K562 (cell line): ENCODE measurements at regions not wholly inside any gene's neighbourhood (a gene's known extent, or its start where the extent isn't known, plus 50 kb on each side); places are given as distances from the start of the nearest gene placed in this dataset.

Source experiments
- ATAC-seq: fragments of 200-7000 bp; cut with Tn5 transposase; 3 replicates; pipeline ENCODE4 v1.9.1; 2020; ENCODE audit warnings: moderate library complexity
- BruUV-seq: library from RNA; stranded (reverse); fragments of 400-500 nt; replicated peaks from 2 replicates; lab custom pipeline; 2021; lab: Mats Ljungman, UMichigan
- CTCF ChIA-PET: fragments of 300-600 bp; formaldehyde crosslinking; extraction: SDS; loops from one replicate; lab custom pipeline; 2021; ENCODE audit warnings: low intra/inter-chr PET ratio; lab: Yijun Ruan, JAX
- POLR2A ChIA-PET: fragments of 300-600, 350-650 bp; sonication (Branson Sonifier 250); formaldehyde crosslinking; extraction: SDS; loops from one replicate; lab custom pipeline; 2021; ENCODE audit warnings: antibody characterized with exemption, inconsistent platforms; lab: Yijun Ruan, JAX
- DNase-seq, 4 experiments: peaks; one replicate each; pipeline versions ENCODE4 v3.0.0 to v3.0.0-alpha.2; 2011 to 2018; ENCODE audit warnings: low spot score in 3 of 4, mixed read lengths in 3 of 4; ENCODE audit errors: extremely low read depth in 1 of 4
- FAIRE-seq: peaks from 2 replicates; lab custom pipeline; 2011; peaks lifted over from hg19 to GRCh38; lab: Jason Lieb, UNC
- H2AFZ ChIP-seq: 2 replicates; pipeline ENCODE4 v1.6.0; 2011; ENCODE audit warnings: low read depth, low read length, control low read depth, inconsistent platforms
- H3K27ac ChIP-seq: fragments of 200-600 bp; 3 replicates; pipeline ENCODE4 v1.8.0; 2011; ENCODE audit warnings: low read depth, mild to moderate bottlenecking, control low read depth, inconsistent platforms, low read length, moderate library complexity, mixed read lengths; ENCODE audit errors: extremely low read depth
- H3K27me3 ChIP-seq, 2 experiments: fragments of 300-600 bp in 1 of 2; 2 replicates in 1 of 2; 3 replicates in 1 of 2; pipeline versions ENCODE4 v1.6.0 to v1.8.0; 2011; ENCODE audit warnings: inconsistent platforms in 2 of 2, low read length in 2 of 2, mild to moderate bottlenecking in 1 of 2, mixed read lengths in 1 of 2, moderate library complexity in 1 of 2; ENCODE audit not compliant: control insufficient read depth in 2 of 2, insufficient read depth in 2 of 2
- H3K36me3 ChIP-seq: fragments of 300-600 bp; 3 replicates; pipeline ENCODE4 v1.8.0; 2011; ENCODE audit warnings: mild to moderate bottlenecking, low read length, inconsistent platforms; ENCODE audit not compliant: control insufficient read depth, insufficient read depth
- H3K4me1 ChIP-seq, 2 experiments: fragments of 200-600 bp in 1 of 2; replicated peaks in 1 of 2; 2 replicates in 1 of 2; 3 replicates in 1 of 2; pipeline versions ENCODE4 v1.5.1 to v1.8.0; 2011; ENCODE audit warnings: inconsistent platforms in 2 of 2, low read length in 2 of 2, mild to moderate bottlenecking in 1 of 2, mixed read lengths in 1 of 2, moderate library complexity in 1 of 2; ENCODE audit not compliant: control insufficient read depth in 2 of 2, insufficient read depth in 2 of 2
- H3K4me2 ChIP-seq: 2 replicates; pipeline ENCODE4 v1.6.1; 2011; ENCODE audit warnings: low read length, control low read depth, inconsistent platforms, mixed read lengths; ENCODE audit not compliant: insufficient read depth
- H3K4me3 ChIP-seq: fragments of 200-600 bp; sonication (generic), shearing (Covaris generic); 2 replicates; pipeline ENCODE4 v1.5.1; 2016; ENCODE audit warnings: control low read depth, inconsistent platforms
- H3K79me2 ChIP-seq: fragments of 200-600 bp; 3 replicates; pipeline ENCODE4 v1.8.0; 2011; ENCODE audit warnings: low read length, inconsistent platforms; ENCODE audit not compliant: control insufficient read depth, insufficient read depth
- H3K9ac ChIP-seq, 2 experiments: 2 replicates each; pipeline versions ENCODE4 v1.6.0 to v1.6.1; 2011; ENCODE audit warnings: low read depth in 2 of 2, low read length in 2 of 2, control low read depth in 1 of 2, inconsistent platforms in 1 of 2, mild to moderate bottlenecking in 1 of 2, mixed read lengths in 1 of 2; ENCODE audit not compliant: insufficient read depth in 1 of 2
- H3K9me1 ChIP-seq: one replicate; pipeline ENCODE4 v1.6.0; 2011; ENCODE audit warnings: inconsistent platforms, mild to moderate bottlenecking, low read length, moderate library complexity; ENCODE audit not compliant: control insufficient read depth, insufficient read depth
- H3K9me3 ChIP-seq: replicated peaks from 2 replicates; pipeline ENCODE4 v1.5.1; 2011; ENCODE audit warnings: low read depth, low read length, inconsistent platforms; ENCODE audit not compliant: control insufficient read depth, insufficient read depth
- H4K20me1 ChIP-seq: replicated peaks from 2 replicates; pipeline ENCODE4 v1.6.1; 2011; ENCODE audit warnings: low read length, inconsistent platforms, mixed read lengths; ENCODE audit not compliant: control insufficient read depth, insufficient read depth
- EWSR1 ChIP-seq: fragments of 450-650 bp; IDR thresholded peaks from 2 replicates; pipeline ENCODE4 v1.6.1; 2018; ENCODE audit warnings: borderline replicate concordance, mild to moderate bottlenecking, low read depth, moderate library complexity; ENCODE audit not compliant: partially characterized antibody
- KLF10 ChIP-seq: fragments of 250-450 bp; sonication (Bioruptor Pico); IDR thresholded peaks from 2 replicates; pipeline ENCODE4 v1.6.1; 2021; ENCODE audit warnings: matching md5 sums
- LCOR ChIP-seq: sonication (generic); formaldehyde crosslinking; IDR thresholded peaks from 2 replicates; pipeline ENCODE4 v1.8.0; 2022; ENCODE audit warnings: mild to moderate bottlenecking, missing genetic modification reagents
- PHB2 ChIP-seq: fragments of 450-650 bp; IDR thresholded peaks from 2 replicates; pipeline ENCODE4 v1.6.1; 2017; ENCODE audit warnings: low read depth
- RBM17 ChIP-seq: fragments of 200-400 bp; formaldehyde crosslinking; IDR thresholded peaks from 2 replicates; pipeline ENCODE4 v1.6.1; 2017; ENCODE audit warnings: low read depth, mild to moderate bottlenecking, low read length, borderline replicate concordance
- RFX7 ChIP-seq: fragments of 250-450 bp; sonication (Bioruptor Pico); IDR thresholded peaks from 2 replicates; pipeline ENCODE4 v1.5.1; 2021; ENCODE audit warnings: mild to moderate bottlenecking
- SMARCA5 ChIP-seq: fragments of 450-650 bp; IDR thresholded peaks from 2 replicates; pipeline ENCODE4 v1.6.1; 2016
- STAT5A ChIP-seq: IDR thresholded peaks from 2 replicates; pipeline ENCODE4 v1.6.1; 2012; ENCODE audit warnings: low read length, inconsistent platforms, borderline replicate concordance
- ZC3H8 ChIP-seq: fragments of 450-650 bp; IDR thresholded peaks from 2 replicates; pipeline ENCODE4 v1.6.1; 2017
- ZNF143 ChIP-seq: sonication (generic); formaldehyde crosslinking; IDR thresholded peaks from 2 replicates; pipeline ENCODE4 v1.9.0; 2022; ENCODE audit warnings: mild to moderate bottlenecking, missing genetic modification reagents
- ZNF407 ChIP-seq: fragments of 450-650 bp; IDR thresholded peaks from 2 replicates; pipeline ENCODE4 v1.6.1; 2016; ENCODE audit warnings: low read depth
- ZNF589 ChIP-seq: fragments of 200-800 bp; sonication (Bioruptor generic); IDR thresholded peaks from 2 replicates; pipeline ENCODE4 v1.6.1; 2016; ENCODE audit warnings: low read depth, missing genetic modification characterization, missing compliant biosample characterization
- ZNF707 ChIP-seq: fragments of 250-450 bp; sonication (Bioruptor Pico); conservative IDR thresholded peaks from 2 replicates; pipeline ENCODE4 v1.8.0; 2022; ENCODE audit warnings: inconsistent platforms, mild to moderate bottlenecking, moderate library complexity
- ZSCAN29 ChIP-seq: fragments of 450-650 bp; IDR thresholded peaks from 2 replicates; pipeline ENCODE4 v1.6.1; 2017
- WGBS: fragments of 100-300 bp; shearing (Covaris generic); methylation state at CpG from one replicate; pipeline ENCODE4 v1.1.6; 2016; ENCODE audit warnings: low coverage, mixed read lengths; ENCODE audit not compliant: insufficient coverage; ENCODE audit errors: missing lambda C conversion rate; 5-methylcytosine and 5-hydroxymethylcytosine counted together
- in situ Hi-C: fragments of 300-500 bp; cut with MboI; formaldehyde crosslinking; loops from 4 replicates; pipeline ENCODE4 v1.15.0; 2018; ENCODE audit warnings: inconsistent platforms, mixed read lengths
- intact Hi-C: fragments of 100-400 bp; cut with micrococcal nuclease; formaldehyde crosslinking; loops from 2 replicates; pipeline ENCODE4 v1.14.2; 2022
- TF ChIP-seq, protein P1 (sequence below): fragments of 450-650 bp; IDR thresholded peaks from 2 replicates; pipeline ENCODE4 v1.6.1; 2016; ENCODE audit warnings: antibody characterized with exemption

DNA sequence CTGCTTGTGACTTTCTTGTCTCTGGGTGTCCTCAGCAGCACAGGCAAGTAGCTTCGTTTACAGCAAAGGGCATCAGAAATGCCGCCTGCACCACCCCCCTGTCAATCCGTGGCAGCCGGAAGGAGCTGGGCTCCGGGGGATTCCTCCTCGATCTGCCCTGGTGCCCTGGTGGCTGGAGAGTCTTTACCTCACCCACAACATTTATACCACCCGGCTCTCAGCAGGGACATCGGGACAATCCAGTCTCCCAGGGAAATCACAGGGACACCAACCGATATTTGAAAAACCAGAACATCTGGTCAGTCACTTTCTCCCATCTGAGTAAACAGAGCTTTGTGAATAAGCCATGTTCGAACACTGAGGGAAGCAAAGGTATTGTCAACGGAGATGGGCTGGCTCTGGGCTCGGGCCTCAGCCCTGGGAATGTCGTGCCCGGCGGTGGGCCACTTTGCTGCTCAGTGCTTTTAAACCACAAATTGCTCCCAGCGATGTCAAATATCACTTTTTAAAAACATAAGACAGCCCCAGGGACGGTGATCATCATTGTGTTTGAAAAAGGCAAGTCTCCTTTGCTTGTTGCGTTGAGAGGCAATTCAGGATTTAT, 210.0 kb upstream of the SALL3 start:
- POLR2A ChIA-PET: no interaction called here
- Histone ChIP-seq H3K4me1 (no peaks in the 10 kb centered on the region), H3K9ac (no peak overlapping the region), H3K9me1 (no peaks in the 10 kb centered on the region), H4K20me1 (no peaks in the 10 kb centered on the region; the same call in 1 of the 2 replicates), H3K4me3 (no peak overlapping the region), H3K4me2 (no peak overlapping the region), H2AFZ (no peak overlapping the region), H3K9me3 (no peaks in the 10 kb centered on the region), H3K27ac (no peak overlapping the region), H3K27me3 (peaks cover 5 to 44% of the 10 kb centered on the region in 2 experiments; a peak in 4 of 5 replicates), H3K36me3 (no peaks in the 10 kb centered on the region), H3K79me2 (no peaks in the 10 kb centered on the region)
- intact Hi-C loops: no loop called here
- in situ Hi-C loops: no loop called here
- CTCF ChIA-PET: no interaction called here
- no peak for DNase-seq
- BruUV-seq: no TSS peak
- ATAC-seq: no peak
- WGBS: under 1% methylated on average over 15 of the region's 18 CpGs
- no peak for FAIRE-seq
- TF ChIP-seq LCOR (CRISPR knock-in tag) (no peak), SMARCA5 (no peak), EWSR1 (no peak), RBM17 (no peak), ZNF707 (CRISPR knock-in tag) (no peak), RFX7 (no peak), ZSCAN29 (no peak), KLF10 (no peak), ZNF407 (no peak), STAT5A (no peak), ZNF143 (CRISPR knock-in tag) (no peak), PHB2 (no peak), ZNF589 (CRISPR knock-in tag) (no peak), ZC3H8 (no peak)
- TF ChIP-seq, protein P1, sequence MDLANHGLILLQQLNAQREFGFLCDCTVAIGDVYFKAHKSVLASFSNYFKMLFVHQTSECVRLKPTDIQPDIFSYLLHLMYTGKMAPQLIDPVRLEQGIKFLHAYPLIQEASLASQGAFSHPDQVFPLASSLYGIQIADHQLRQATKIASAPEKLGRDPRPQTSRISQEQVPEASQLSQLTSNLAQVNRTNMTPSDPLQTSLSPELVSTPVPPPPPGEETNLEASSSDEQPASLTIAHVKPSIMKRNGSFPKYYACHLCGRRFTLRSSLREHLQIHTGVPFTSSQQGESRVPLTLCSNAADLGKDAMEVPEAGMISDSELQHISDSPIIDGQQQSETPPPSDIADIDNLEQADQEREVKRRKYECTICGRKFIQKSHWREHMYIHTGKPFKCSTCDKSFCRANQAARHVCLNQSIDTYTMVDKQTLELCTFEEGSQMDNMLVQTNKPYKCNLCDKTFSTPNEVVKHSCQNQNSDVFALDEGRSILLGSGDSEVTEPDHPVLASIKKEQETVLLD: no peak
